Breast epithelium (tissue), 4 donors: ENCODE measurements at regions not wholly inside any gene's neighbourhood (a gene's known extent, or its start where the extent isn't known, plus 50 kb on each side); places are given as distances from the start of the nearest gene placed in this dataset.

ENCODE experiments used
- DNase-seq, 2 donors: peaks; one replicate each; pipeline ENCODE4 v3.0.0-alpha.2; 2019; ENCODE audit warnings: low spot score in 2 of 2
- H3K27ac ChIP-seq, 2 donors: fragments of 200-600 bp; sonication (generic) in 1 of 2; one replicate each; pipeline ENCODE4 v1.5.1; 2016 to 2019; ENCODE audit warnings: mild to moderate bottlenecking in 1 of 2
- H3K27me3 ChIP-seq, 2 donors: fragments of 200-600 bp; sonication (generic) in 1 of 2; one replicate each; pipeline versions ENCODE4 v1.5.1 to v1.6.0; 2017 to 2019; ENCODE audit warnings: control low read depth in 1 of 2, mild to moderate bottlenecking in 1 of 2
- H3K36me3 ChIP-seq: fragments of 200-600 bp; one replicate; pipeline ENCODE4 v1.5.1; 2019
- H3K4me1 ChIP-seq, 2 donors: fragments of 200-600 bp; sonication (generic); one replicate each; pipeline ENCODE4 v1.5.1; 2016 to 2019; ENCODE audit warnings: control low read depth in 1 of 2
- H3K4me3 ChIP-seq, 3 donors: fragments of 200-600 bp; sonication (generic); 1 replicate in 2 of 3; 2 replicates in 1 of 3; pipeline ENCODE4 v1.5.1; 2016 to 2019; ENCODE audit warnings: mild to moderate bottlenecking in 3 of 3, moderate library complexity in 2 of 3
- H3K9me3 ChIP-seq, 2 donors: fragments of 200-600 bp; sonication (generic) in 1 of 2; one replicate each; pipeline ENCODE4 v1.5.1; 2016 to 2019; ENCODE audit warnings: control low read depth in 1 of 2
- POLR2A ChIP-seq: fragments of 450-650 bp; IDR thresholded peaks from one replicate; pipeline ENCODE4 v1.6.1; 2016; ENCODE audit warnings: antibody characterized with exemption, mild to moderate bottlenecking, moderate library complexity
- POLR2AphosphoS5 ChIP-seq, 3 donors: sonication (generic); formaldehyde crosslinking; IDR thresholded peaks; one replicate each; pipeline ENCODE4 v1.6.1; 2017; ENCODE audit warnings: antibody characterized with exemption in 3 of 3
- intact Hi-C: fragments of 100-400 bp; cut with DNase I; formaldehyde crosslinking; loops from one replicate; pipeline ENCODE4 v1.15.1; 2023; ENCODE audit warnings: low total_unique reads
- TF ChIP-seq, protein P1 (sequence below), 3 donors: fragments of 450-650 bp; IDR thresholded peaks; one replicate each; pipeline ENCODE4 v1.5.1; 2016 to 2017; ENCODE audit warnings: antibody characterized with exemption in 3 of 3, mild to moderate bottlenecking in 3 of 3, moderate library complexity in 3 of 3

DNA sequence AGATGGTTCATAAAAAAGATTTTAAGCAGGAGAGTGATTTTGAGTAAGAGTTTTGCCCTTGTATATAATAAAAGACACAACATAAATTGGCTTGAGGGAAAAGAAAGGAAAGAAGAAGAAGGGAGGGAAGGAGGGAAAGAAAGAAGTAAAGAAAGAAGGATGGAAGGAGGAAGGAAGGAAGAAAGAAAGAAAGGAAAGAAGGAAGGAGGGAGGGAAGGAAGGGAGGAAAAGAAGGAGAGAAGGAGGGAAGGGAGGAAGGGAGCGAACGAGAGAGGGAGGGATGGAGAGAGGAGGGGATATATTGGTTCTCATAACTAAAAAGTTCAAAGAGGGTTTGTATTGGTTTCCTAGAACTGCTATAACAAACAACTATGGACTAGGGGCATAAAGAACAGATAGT is 62.2 kb upstream of the PAX7 start:
- H3K27me3 ChIP-seq, result peaks cover 0 to 23% of the 10 kb centered on the region in 2 donors
- no peak overlapping the region for H3K27ac ChIP-seq
- TF ChIP-seq, protein P1, sequence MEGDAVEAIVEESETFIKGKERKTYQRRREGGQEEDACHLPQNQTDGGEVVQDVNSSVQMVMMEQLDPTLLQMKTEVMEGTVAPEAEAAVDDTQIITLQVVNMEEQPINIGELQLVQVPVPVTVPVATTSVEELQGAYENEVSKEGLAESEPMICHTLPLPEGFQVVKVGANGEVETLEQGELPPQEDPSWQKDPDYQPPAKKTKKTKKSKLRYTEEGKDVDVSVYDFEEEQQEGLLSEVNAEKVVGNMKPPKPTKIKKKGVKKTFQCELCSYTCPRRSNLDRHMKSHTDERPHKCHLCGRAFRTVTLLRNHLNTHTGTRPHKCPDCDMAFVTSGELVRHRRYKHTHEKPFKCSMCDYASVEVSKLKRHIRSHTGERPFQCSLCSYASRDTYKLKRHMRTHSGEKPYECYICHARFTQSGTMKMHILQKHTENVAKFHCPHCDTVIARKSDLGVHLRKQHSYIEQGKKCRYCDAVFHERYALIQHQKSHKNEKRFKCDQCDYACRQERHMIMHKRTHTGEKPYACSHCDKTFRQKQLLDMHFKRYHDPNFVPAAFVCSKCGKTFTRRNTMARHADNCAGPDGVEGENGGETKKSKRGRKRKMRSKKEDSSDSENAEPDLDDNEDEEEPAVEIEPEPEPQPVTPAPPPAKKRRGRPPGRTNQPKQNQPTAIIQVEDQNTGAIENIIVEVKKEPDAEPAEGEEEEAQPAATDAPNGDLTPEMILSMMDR (IDR thresholded peaks at IDR 0.05), result no peak
- TF ChIP-seq POLR2A (no peak), POLR2AphosphoS5 (IDR thresholded peaks at IDR 0.05) (no peak)
- no peak overlapping the region for H3K4me3 ChIP-seq
- H3K9me3 ChIP-seq, result no peaks in the 10 kb centered on the region
- no peak for DNase-seq
- H3K36me3 ChIP-seq, result no peaks in the 10 kb centered on the region
- no peaks in the 10 kb centered on the region for H3K4me1 ChIP-seq
- intact Hi-C loops, result no loop called here

GRCh38 chr1:18569251-18569650 is 61.4 kb upstream of the PAX7 start:
- Histone ChIP-seq H3K9me3 (no peaks in the 10 kb centered on the region), H3K4me3 (no peak overlapping the region), H3K27me3 (peaks cover 0 to 17% of the 10 kb centered on the region in 2 donors), H3K27ac (no peak overlapping the region), H3K36me3 (no peaks in the 10 kb centered on the region), H3K4me1 (no peaks in the 10 kb centered on the region)
- TF ChIP-seq POLR2A, result no peak
- no peak for DNase-seq
- intact Hi-C loops, result no loop called here

DNA sequence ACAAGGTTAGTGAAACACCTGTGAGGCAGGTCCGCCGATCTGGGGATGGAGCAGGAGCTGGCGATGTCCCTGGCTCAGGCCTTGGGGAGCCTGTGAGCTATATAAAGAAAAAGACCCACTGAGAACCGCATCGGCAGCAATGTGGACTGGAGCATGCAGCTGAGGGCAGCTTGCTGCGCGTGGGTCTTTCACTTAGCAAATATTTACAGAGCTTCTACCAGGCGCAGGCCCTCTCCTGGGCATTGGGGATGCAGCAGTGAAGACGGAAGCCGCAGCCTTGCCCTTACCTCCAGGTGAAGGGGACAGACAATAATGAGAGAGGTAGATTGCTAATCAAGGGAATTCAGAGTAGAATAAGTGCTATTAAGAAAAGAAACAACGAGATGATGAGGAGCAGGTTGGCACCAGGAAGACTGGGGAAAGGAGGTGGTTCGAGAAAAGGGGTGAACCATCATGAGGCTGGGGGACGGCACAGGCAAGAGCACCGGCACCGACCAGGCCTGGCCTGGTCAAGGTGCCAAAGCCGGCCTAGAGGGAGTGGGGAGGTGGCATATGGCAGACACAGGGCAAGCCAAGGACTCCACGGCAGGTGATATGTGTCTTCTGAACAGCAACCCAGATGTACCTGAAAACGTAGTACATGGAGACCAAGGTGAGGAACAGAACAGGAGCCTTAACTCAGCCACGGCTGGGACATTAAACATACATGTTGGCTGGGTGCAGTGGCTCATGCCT is 60.7 kb upstream of the PAX7 start:
- H3K36me3 ChIP-seq, result no peaks in the 10 kb centered on the region
- no peaks in the 10 kb centered on the region for H3K9me3 ChIP-seq
- no peaks in the 10 kb centered on the region for H3K4me1 ChIP-seq
- no peak overlapping the region for H3K27ac ChIP-seq
- intact Hi-C loops, result no loop called here
- H3K4me3 ChIP-seq, result no peak overlapping the region
- TF ChIP-seq POLR2A (no peak), POLR2AphosphoS5 (IDR thresholded peaks at IDR 0.05) (no peak)
- TF ChIP-seq, protein P1 (IDR thresholded peaks at IDR 0.05), result no peak
- no peak for DNase-seq
- peaks cover 0 to 11% of the 10 kb centered on the region in 2 donors for H3K27me3 ChIP-seq

DNA sequence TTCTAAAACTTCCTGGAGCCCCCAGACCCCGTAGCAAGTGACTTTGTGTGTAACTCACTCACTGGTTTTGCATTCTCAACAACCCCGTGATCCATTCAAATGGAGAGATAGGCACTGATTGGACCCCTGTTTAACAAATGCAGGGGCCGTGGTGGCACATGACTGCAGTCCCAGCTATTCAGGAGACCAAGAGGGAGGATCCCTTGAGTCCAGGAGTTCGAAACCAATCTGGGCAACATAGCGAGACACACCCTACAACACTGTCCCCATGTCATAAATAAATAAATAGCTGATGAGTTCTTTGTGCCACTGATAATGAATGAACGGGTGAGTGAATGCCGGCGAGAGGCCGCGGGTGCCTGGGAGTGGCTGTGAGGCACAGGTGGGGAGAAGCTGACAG is 59.4 kb upstream of the PAX7 start:
- Histone ChIP-seq H3K4me1 (no peaks in the 10 kb centered on the region), H3K27me3 (peaks cover 0 to 7% of the 10 kb centered on the region in 2 donors), H3K36me3 (no peaks in the 10 kb centered on the region), H3K27ac (no peak overlapping the region), H3K9me3 (no peaks in the 10 kb centered on the region), H3K4me3 (no peak overlapping the region)
- DNase-seq, result no peak
- intact Hi-C loops, result no loop called here
- TF ChIP-seq, protein P1 (IDR thresholded peaks at IDR 0.05), result no peak
- TF ChIP-seq POLR2A, result no peak
- TF ChIP-seq POLR2AphosphoS5 (IDR thresholded peaks at IDR 0.05), result no peak

GRCh38 chr1:18572022-18572880 is 58.4 kb upstream of the PAX7 start:
- H3K9me3 ChIP-seq, result no peaks in the 10 kb centered on the region
- H3K27me3 ChIP-seq, result no peaks in the 10 kb centered on the region
- H3K4me1 ChIP-seq, result no peaks in the 10 kb centered on the region
- no peaks in the 10 kb centered on the region for H3K36me3 ChIP-seq
- intact Hi-C loops, result no loop called here
- H3K4me3 ChIP-seq, result no peak overlapping the region
- DNase-seq, result no peak
- no peak overlapping the region for H3K27ac ChIP-seq
- TF ChIP-seq POLR2A, result no peak
- TF ChIP-seq POLR2AphosphoS5 (IDR thresholded peaks at IDR 0.05), result no peak
- TF ChIP-seq, protein P1 (IDR thresholded peaks at IDR 0.05), result no peak
